Duodenal mucosa (tissue), 2 donors: ENCODE measurements at regions not wholly inside any gene's neighbourhood (a gene's known extent, or its start where the extent isn't known, plus 50 kb on each side); places are given as distances from the start of the nearest gene placed in this dataset.
"Not testable (repeated sequence)": the region's sequence is repeated elsewhere in the genome, so short reads cannot be mapped to it uniquely, and the experiment has no call there.

Source experiments
- H3K27ac ChIP-seq: one replicate; pipeline ENCODE4 v1.7.0; 2013; ENCODE audit warnings: low read depth, low read length
- H3K27me3 ChIP-seq, 2 donors: one replicate each; pipeline ENCODE4 v1.7.0; 2013; ENCODE audit warnings: low read length in 2 of 2, control low read depth in 1 of 2; ENCODE audit not compliant: insufficient read depth in 2 of 2, control insufficient read depth in 1 of 2
- H3K36me3 ChIP-seq, 2 donors: one replicate each; pipeline ENCODE4 v1.7.0; 2013; ENCODE audit warnings: low read length in 2 of 2, control low read depth in 1 of 2; ENCODE audit not compliant: insufficient read depth in 2 of 2, control insufficient read depth in 1 of 2
- H3K4me1 ChIP-seq, 2 donors: one replicate each; pipeline ENCODE4 v1.7.0; 2013; ENCODE audit warnings: low read length in 2 of 2, control low read depth in 1 of 2; ENCODE audit not compliant: insufficient read depth in 2 of 2, control insufficient read depth in 1 of 2
- H3K4me3 ChIP-seq, 2 donors: one replicate each; pipeline ENCODE4 v1.7.0; 2013; ENCODE audit warnings: low read length in 2 of 2, low read depth in 1 of 2
- H3K9ac ChIP-seq, 2 donors: one replicate each; pipeline ENCODE4 v1.7.0; 2013; ENCODE audit warnings: low read length in 2 of 2, low read depth in 1 of 2
- H3K9me3 ChIP-seq, 2 donors: one replicate each; pipeline ENCODE4 v1.7.0; 2013; ENCODE audit warnings: low read length in 2 of 2, control low read depth in 1 of 2; ENCODE audit not compliant: control insufficient read depth in 1 of 2

DNA sequence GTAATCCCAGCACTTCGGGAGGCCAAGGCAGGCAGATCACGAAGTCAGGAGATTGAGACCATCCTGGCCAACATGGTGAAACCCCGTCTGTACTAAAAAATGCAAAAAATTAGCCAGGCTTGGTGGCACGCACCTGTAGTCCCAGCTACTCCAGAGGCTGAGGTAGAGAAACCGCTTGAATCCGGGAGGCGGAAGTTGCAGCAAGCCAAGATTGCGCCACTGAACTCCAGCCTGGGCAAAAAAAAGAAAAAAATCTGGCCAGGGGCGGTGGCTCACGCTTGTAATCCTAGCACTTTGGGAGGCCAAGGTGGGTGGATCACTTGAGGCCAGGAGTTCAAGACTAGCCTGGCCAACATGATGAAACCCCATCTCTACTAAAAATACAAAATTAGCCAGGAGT is 722.7 kb downstream of the FSCB start:
- not testable (repeated sequence) for H3K27me3 ChIP-seq, H3K4me1 ChIP-seq, H3K36me3 ChIP-seq, H3K9me3 ChIP-seq, H3K27ac ChIP-seq, H3K9ac ChIP-seq, H3K4me3 ChIP-seq

- Histone ChIP-seq H3K36me3 (no peaks in the 10 kb centered on the region), H3K4me3 (no peak overlapping the region), H3K9me3 (peaks cover 3 to 9% of the 10 kb centered on the region in 2 donors), H3K9ac (no peak overlapping the region), H3K27ac (no peak overlapping the region), H3K4me1 (no peaks in the 10 kb centered on the region), H3K27me3 (no peaks in the 10 kb centered on the region)
Measured at GRCh38 chr14:43778937-43779639, 728.0 kb downstream of the FSCB start.

DNA sequence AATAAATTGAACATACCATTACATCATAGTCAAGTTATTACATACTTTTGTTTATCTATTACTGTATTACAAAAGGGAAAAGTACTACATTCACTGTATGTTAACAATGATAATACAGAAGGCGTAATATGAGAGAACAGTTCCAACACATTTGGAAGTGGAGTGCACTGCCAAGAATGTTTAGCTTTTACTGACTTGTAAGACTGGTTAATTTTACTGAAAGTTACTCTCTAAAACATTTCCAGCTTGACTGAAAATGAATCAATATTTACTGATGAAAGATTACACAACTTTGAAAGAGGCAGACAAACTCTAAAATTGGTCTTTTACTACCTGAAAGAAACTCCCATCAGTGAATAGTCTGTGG is 728.5 kb downstream of the FSCB start:
- no peaks in the 10 kb centered on the region for H3K27me3 ChIP-seq
- H3K9ac ChIP-seq: no peak overlapping the region
- H3K9me3 ChIP-seq: peaks cover 3 to 9% of the 10 kb centered on the region in 2 donors
- H3K27ac ChIP-seq: no peak overlapping the region
- H3K36me3 ChIP-seq: no peaks in the 10 kb centered on the region
- no peaks in the 10 kb centered on the region for H3K4me1 ChIP-seq
- H3K4me3 ChIP-seq: no peak overlapping the region

GRCh38 chr14:43765474-43765873 is 741.6 kb downstream of the FSCB start:
- H3K4me3 ChIP-seq: no peak overlapping the region
- no peaks in the 10 kb centered on the region for H3K27me3 ChIP-seq
- H3K9me3 ChIP-seq: peaks cover 2 to 4% of the 10 kb centered on the region in 2 donors

GRCh38 chr14:43764433-43764832 is 742.6 kb downstream of the FSCB start:
- Histone ChIP-seq H3K4me3 (no peak overlapping the region), H3K27me3 (no peaks in the 10 kb centered on the region), H3K4me1 (no peaks in the 10 kb centered on the region), H3K9ac (no peak overlapping the region), H3K9me3 (peaks cover 2 to 4% of the 10 kb centered on the region in 2 donors), H3K36me3 (no peaks in the 10 kb centered on the region), H3K27ac (no peak overlapping the region)

More at GRCh38 chr14:43765474-43765873, 741.6 kb downstream of the FSCB start:
- Histone ChIP-seq H3K9ac (no peak overlapping the region), H3K27ac (no peak overlapping the region), H3K36me3 (no peaks in the 10 kb centered on the region), H3K4me1 (no peaks in the 10 kb centered on the region)

GRCh38 chr14:43755707-43756106 is 751.4 kb downstream of the FSCB start:
- H3K4me1 ChIP-seq: no peaks in the 10 kb centered on the region
- no peak overlapping the region for H3K4me3 ChIP-seq
- no peak overlapping the region for H3K27ac ChIP-seq
- no peaks in the 10 kb centered on the region for H3K27me3 ChIP-seq
- H3K9me3 ChIP-seq: peaks cover 0 to 16% of the 10 kb centered on the region in 2 donors
- no peak overlapping the region for H3K9ac ChIP-seq
- H3K36me3 ChIP-seq: no peaks in the 10 kb centered on the region

- Histone ChIP-seq H3K9ac (no peak overlapping the region), H3K4me3 (no peak overlapping the region), H3K9me3 (peaks cover 0 to 16% of the 10 kb centered on the region in 2 donors), H3K36me3 (no peaks in the 10 kb centered on the region), H3K27me3 (no peaks in the 10 kb centered on the region), H3K4me1 (no peaks in the 10 kb centered on the region), H3K27ac (no peak overlapping the region)
Measured at GRCh38 chr14:43754838-43755237, 752.2 kb downstream of the FSCB start.

DNA sequence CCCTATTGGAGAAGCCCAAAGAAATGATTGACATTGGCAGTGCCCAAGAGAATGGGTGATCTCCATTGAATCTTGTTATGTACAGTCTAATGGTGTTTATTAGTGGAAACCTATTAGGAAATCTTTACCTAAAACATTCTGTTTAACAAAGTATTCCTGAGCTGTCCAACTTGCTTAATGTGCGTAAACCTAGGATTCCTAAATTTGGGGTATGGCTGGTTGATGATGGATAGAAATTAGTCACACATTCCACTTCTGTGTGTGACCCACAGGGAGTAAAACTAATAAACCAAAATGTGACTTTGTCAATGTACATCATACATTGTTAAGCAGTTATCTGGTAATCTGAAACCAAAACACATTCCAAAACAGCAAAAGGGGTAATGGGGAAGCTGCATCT is 761.3 kb downstream of the FSCB start:
- H3K9me3 ChIP-seq: peaks cover 0 to 3% of the 10 kb centered on the region in 2 donors
- no peaks in the 10 kb centered on the region for H3K36me3 ChIP-seq
- H3K27me3 ChIP-seq: no peaks in the 10 kb centered on the region
- H3K27ac ChIP-seq: no peak overlapping the region
- H3K9ac ChIP-seq: no peak overlapping the region
- H3K4me3 ChIP-seq: no peak overlapping the region
- H3K4me1 ChIP-seq: no peaks in the 10 kb centered on the region

GRCh38 chr14:43735932-43736331 is 771.2 kb downstream of the FSCB start:
- no peaks in the 10 kb centered on the region for H3K4me1 ChIP-seq
- H3K9me3 ChIP-seq: peaks cover 0 to 3% of the 10 kb centered on the region in 2 donors
- no peaks in the 10 kb centered on the region for H3K36me3 ChIP-seq
- H3K9ac ChIP-seq: no peak overlapping the region
- no peak overlapping the region for H3K27ac ChIP-seq
- no peaks in the 10 kb centered on the region for H3K27me3 ChIP-seq
- no peak overlapping the region for H3K4me3 ChIP-seq

DNA sequence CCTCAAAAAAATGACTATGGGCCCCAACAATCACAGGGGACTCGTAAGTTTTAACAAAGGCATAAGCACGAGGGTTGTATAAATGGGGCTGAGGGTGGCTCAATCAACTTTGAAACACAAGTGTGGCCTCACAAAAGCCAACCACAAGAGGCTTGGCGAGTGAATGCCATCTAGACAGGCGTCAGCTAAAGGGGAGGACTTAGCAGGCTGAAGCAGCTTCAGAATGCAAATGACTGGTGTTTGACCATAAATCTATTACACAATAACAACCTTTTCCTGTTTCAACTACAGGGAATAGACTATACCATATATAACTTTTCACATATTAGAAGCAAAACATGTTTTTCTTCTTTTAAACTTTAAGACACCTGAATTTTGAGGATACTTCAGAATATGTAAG is 777.9 kb downstream of the FSCB start:
- no peaks in the 10 kb centered on the region for H3K36me3 ChIP-seq
- no peak overlapping the region for H3K27ac ChIP-seq
- H3K9me3 ChIP-seq: peaks cover 0 to 3% of the 10 kb centered on the region in 2 donors
- no peaks in the 10 kb centered on the region for H3K27me3 ChIP-seq
- H3K4me3 ChIP-seq: no peak overlapping the region
- no peak overlapping the region for H3K9ac ChIP-seq
- H3K4me1 ChIP-seq: no peaks in the 10 kb centered on the region
